ENCODE measurements at regions not wholly inside any gene's neighbourhood (a gene's known extent, or its start where the extent isn't known, plus 50 kb on each side); places are given as distances from the start of the nearest gene placed in this dataset.

DNA sequence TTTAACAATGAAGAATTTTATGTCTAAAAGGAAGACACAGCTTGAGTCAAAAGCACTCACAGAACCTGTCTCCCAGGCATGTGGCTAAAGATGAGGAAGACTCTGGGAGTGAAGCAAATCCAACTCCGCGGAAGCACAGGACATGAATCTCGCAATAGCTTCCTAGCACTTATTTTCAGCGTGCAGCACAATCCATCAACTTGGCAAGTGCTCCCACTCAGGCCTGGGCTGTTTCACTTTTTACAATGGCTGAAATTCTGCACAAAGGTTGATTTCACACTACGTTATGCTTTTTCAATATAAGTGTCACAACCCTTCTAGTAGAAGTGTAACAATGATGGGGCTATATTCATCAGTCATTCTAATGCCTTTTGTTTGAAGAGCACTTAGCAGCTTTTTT, 180.2 kb downstream of the XPNPEP1 start:
- Mint-ChIP-seq H3K4me3 (no peak overlapping the region), H3K4me1 (no peaks in the 10 kb centered on the region), H3K9me3 (no peaks in the 10 kb centered on the region), H3K27me3 (no peaks in the 10 kb centered on the region), H3K27ac (no peak overlapping the region), H3K36me3 (ENCODE audit: low read depth) (no peaks in the 10 kb centered on the region)
- DNase-seq (no peak), ATAC-seq (ENCODE audit: low read depth) (no peak)
- ChIA-PET CTCF (no interaction called here), POLR2A (no interaction called here)
- TF ChIP-seq, protein P1, sequence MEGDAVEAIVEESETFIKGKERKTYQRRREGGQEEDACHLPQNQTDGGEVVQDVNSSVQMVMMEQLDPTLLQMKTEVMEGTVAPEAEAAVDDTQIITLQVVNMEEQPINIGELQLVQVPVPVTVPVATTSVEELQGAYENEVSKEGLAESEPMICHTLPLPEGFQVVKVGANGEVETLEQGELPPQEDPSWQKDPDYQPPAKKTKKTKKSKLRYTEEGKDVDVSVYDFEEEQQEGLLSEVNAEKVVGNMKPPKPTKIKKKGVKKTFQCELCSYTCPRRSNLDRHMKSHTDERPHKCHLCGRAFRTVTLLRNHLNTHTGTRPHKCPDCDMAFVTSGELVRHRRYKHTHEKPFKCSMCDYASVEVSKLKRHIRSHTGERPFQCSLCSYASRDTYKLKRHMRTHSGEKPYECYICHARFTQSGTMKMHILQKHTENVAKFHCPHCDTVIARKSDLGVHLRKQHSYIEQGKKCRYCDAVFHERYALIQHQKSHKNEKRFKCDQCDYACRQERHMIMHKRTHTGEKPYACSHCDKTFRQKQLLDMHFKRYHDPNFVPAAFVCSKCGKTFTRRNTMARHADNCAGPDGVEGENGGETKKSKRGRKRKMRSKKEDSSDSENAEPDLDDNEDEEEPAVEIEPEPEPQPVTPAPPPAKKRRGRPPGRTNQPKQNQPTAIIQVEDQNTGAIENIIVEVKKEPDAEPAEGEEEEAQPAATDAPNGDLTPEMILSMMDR (IDR thresholded peaks at IDR 0.05) = no peak
- intact Hi-C loops (cut with micrococcal nuclease) = no loop called here

DNA sequence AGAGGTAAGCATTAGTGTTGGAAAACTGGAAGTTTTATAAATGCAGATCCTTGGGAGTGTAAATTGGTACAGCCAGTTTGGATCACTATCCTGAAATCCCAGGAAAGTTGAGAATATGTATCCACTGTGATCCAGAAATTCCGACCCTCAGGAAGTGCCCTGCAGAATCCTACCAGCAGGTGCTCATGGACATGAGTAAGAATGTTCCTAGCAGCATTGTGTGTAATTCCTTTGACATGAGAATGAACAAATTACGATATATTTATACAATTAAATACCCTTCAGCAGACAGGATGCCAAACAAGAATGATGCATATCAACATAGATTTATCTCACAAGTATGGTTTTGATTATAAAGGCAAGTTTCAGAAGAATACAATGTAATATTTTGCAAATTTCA, 181.6 kb downstream of the XPNPEP1 start:
- ATAC-seq (ENCODE audit: low read depth) (no peak), DNase-seq (no peak)
- Mint-ChIP-seq H3K4me3 (no peak overlapping the region), H3K4me1 (no peaks in the 10 kb centered on the region), H3K36me3 (ENCODE audit: low read depth) (no peaks in the 10 kb centered on the region), H3K9me3 (no peaks in the 10 kb centered on the region), H3K27ac (no peak overlapping the region), H3K27me3 (no peaks in the 10 kb centered on the region)
- ChIA-PET CTCF (no interaction called here), POLR2A (no interaction called here)
- TF ChIP-seq, protein P1 (IDR thresholded peaks at IDR 0.05) = no peak
- intact Hi-C loops (cut with micrococcal nuclease) = no loop called here

DNA sequence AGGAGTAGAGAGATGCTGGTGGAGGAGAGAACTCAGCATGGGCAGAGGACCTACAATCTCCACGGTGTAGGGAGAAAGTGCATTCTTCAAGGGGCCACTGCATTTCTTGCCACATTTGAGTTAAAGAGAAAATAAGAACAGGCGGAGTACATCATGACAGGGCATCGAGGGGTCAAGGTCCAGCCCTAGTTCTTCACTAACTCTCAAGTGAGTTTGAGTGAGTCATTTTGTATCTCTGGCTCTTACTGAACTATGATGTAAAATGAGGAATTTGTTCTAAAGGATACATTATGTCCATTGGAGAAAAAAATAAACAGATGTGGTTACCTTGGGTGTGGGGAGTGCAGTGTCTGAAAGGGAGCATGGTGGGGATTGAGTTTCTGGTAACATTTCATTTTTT, 182.9 kb downstream of the XPNPEP1 start:
- ATAC-seq (ENCODE audit: low read depth) = no peak
- intact Hi-C loops (cut with micrococcal nuclease) = no loop called here
- Mint-ChIP-seq H3K27me3 (no peaks in the 10 kb centered on the region), H3K27ac (no peak overlapping the region), H3K4me3 (no peak overlapping the region), H3K4me1 (no peaks in the 10 kb centered on the region), H3K36me3 (ENCODE audit: low read depth) (no peaks in the 10 kb centered on the region), H3K9me3 (no peaks in the 10 kb centered on the region)
- ChIA-PET POLR2A (no interaction called here), CTCF (no interaction called here)
- no peak for DNase-seq
- TF ChIP-seq, protein P1 (IDR thresholded peaks at IDR 0.05) = no peak

- Mint-ChIP-seq H3K27ac (no peak overlapping the region), H3K36me3 (ENCODE audit: low read depth) (no peaks in the 10 kb centered on the region), H3K9me3 (no peaks in the 10 kb centered on the region), H3K27me3 (no peaks in the 10 kb centered on the region), H3K4me1 (no peaks in the 10 kb centered on the region), H3K4me3 (no peak overlapping the region)
- CTCF ChIA-PET = no interaction called here
- DNase-seq (no peak), ATAC-seq (ENCODE audit: low read depth) (no peak)
- TF ChIP-seq, protein P1 (IDR thresholded peaks at IDR 0.05) = no peak
- POLR2A ChIA-PET = no interaction called here
- intact Hi-C loops (cut with micrococcal nuclease) = no loop called here
Observed at GRCh38 chr10:109737626-109738025, 185.7 kb downstream of the XPNPEP1 start.

DNA sequence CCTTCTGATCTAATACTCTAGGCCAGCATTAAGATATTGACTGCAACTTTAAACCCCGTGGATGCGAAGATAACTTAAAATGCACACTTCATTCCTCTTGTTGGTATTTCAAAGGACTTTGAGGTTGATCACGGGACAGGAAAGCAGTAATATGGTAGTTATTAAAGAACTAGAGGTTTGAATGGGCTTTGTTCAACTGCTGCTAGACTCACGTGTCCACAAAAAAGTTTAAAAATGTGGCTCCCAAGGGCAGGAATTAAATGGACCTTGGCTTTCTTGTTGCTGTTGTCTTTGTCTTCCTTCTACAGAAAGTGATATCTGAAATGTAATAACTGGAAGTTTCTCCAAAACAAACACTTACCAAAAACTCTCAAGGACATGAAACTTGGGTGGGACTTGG, 186.3 kb downstream of the XPNPEP1 start:
- no peaks in the 10 kb centered on the region for H3K36me3 Mint-ChIP-seq (ENCODE audit: low read depth)
- ATAC-seq (ENCODE audit: low read depth) (no peak), DNase-seq (no peak)
- intact Hi-C loops (cut with micrococcal nuclease) = no loop called here
- ChIA-PET POLR2A (no interaction called here), CTCF (no interaction called here)
- no peaks in the 10 kb centered on the region for H3K4me1 Mint-ChIP-seq
- H3K27ac Mint-ChIP-seq = no peak overlapping the region
- H3K9me3 Mint-ChIP-seq = no peaks in the 10 kb centered on the region
- H3K27me3 Mint-ChIP-seq = no peaks in the 10 kb centered on the region
- no peak overlapping the region for H3K4me3 Mint-ChIP-seq
- TF ChIP-seq, protein P1 (IDR thresholded peaks at IDR 0.05) = no peak
